ENCODE measurements at regions not wholly inside any gene's neighbourhood (a gene's known extent, or its start where the extent isn't known, plus 50 kb on each side); places are given as distances from the start of the nearest gene placed in this dataset.

DNA sequence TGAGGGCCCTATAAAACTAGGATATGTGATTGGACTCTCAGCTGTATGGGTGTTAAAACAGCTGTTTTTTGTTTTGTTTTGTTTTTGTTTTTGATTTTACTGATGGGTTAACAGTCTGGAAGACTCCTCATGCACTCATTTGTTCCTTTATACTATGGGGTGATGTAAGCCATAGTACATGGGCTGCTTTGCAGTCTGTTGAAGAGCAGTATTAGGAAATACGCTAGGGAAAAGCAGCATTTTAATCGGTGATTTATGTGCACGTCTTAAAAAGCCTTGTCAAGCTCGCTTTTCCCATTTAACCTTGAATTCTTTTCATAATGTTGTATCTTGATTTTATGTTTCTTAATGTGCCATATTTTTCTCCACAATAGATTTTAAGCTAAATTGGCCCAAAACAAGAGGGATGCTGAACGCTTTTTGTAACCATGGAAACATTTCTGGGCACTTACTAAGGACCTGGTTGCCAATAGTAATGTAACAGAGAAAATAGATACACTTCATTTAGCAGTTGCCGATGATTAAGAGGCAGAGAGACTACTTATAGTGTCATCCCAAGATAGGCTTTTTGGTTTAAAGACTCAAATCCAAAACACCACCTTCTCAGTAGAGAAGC, 244.0 kb downstream of the SNAPC1 start:
- DNase-seq (ENCODE audit: low read depth), result no peak

DNA sequence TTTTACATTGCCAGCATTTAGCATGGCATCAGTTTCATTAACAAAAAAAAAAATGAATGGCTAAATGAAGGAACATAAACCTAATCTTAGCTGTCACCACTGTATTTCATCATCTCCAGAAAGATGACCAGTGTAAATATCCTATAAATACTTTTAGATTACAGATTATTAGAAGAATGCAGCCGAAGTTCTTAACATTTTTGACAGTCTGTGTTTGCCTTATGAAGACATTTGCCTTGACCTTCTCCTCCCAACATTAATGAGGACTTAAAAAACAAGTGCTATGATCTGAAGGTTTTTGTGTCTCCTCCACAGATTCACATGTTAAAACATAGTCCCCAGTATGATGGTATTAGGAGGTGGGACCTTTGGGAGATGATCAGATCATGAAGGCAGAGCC, 253.0 kb downstream of the SNAPC1 start:
- no peak for DNase-seq (ENCODE audit: low read depth)

GRCh38 chr14:62015945-62016344, 253.7 kb downstream of the SNAPC1 start:
- no peak for DNase-seq (ENCODE audit: low read depth)

GRCh38 chr14:62017651-62018230, 255.5 kb downstream of the SNAPC1 start:
- no peak for DNase-seq (ENCODE audit: low read depth)

DNA sequence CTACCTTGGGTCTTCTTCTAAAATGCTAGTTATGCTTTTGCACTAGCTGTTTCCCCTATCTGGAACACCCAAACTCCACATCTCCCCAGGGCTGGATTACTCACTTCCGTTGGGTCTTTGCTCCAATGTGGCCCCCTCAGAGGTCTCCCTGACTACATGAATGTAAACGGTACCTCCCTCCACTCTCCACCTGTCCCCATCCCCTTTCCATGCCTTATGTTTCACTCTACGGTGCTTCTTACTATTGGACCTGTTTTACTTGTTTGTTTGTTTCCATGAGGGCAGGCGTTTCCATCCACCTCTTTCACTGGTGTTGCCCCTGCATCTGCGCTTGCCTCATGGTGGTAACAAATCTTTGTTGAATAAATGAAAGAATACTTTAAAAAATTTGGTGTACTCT, 256.4 kb downstream of the SNAPC1 start:
- no peak for DNase-seq (ENCODE audit: low read depth)

- no peak for DNase-seq (ENCODE audit: low read depth)
Measured at GRCh38 chr14:62027958-62028357, 265.7 kb downstream of the SNAPC1 start.

GRCh38 chr14:62029569-62029924, 267.3 kb downstream of the SNAPC1 start:
- no peak for DNase-seq (ENCODE audit: low read depth)

DNA sequence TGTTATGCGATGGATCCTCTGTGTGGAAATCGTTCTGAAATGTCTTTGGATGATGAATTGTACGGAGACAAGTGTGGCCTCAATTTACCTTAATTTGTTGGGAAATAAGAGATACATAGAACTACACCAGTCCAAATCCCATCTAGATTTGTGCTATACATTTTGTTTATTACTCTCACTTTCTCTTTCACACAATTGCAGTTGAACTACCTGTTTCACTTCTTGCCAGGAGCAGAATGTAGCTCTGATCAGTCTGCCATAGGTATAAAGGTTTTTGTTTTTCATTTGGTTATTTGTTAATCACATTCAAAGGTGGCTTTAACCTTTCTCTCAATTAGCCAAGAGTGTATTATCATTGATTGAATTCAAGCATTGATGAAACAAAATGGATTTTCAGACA, 268.2 kb downstream of the SNAPC1 start:
- no peak for DNase-seq (ENCODE audit: low read depth)

DNA sequence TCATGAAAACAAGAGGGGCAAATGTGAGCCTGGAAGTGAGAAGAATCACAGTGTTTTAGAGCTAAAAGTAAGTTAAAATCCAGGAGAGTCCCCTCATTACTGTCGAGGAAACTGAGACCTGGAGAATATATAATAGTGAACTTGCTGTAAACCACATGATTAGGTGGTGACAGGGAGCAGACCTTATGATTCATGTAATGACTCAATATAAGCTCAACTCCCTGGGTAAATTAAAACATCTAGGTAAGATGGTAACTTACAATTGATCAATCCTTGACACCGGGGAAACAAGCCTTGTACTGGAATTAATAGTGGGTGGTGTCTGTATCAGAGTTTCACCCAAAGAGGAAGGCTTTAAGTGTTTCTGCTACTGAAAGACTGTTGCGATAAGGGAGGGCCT, 269.3 kb downstream of the SNAPC1 start:
- DNase-seq (ENCODE audit: low read depth), result no peak

DNA sequence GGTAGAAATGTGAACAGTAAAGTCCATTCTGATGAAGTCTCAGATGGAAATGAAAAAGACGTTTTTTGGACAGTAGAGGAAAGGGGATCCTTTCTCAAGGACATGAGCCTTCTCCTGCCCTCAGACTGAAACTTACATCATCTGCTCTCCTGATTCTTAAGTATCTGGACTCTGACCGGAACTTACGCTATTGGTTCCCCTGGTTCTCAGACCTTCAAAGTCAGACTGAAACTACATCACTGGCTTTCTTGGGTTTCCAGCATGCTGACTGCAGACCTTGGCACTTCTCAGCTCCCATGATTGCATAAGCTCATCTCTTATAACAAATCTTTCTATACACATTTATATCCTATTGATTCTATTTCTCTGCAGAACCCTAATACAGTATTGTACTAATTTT, 291.0 kb downstream of the SNAPC1 start:
- no peak for DNase-seq (ENCODE audit: low read depth)

DNA sequence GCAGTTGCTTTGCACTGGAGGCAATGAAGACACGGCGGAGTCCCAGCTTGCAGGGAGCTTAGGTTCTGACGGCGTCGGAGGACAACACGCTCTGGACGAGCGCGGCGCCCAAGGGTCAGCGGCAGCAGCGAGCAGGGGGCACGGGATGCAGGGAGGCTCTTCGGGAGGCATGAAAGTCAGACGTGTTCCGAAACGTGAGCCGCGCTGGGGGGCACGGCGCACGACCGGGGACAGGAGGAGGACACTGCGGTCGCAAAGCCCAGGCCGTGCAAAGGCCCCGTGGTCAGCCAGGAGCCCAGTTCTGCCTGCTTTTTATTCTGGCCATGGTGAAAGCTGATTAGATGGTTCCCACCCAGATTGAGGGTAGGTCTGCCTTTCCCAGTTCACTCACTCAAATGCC, 294.6 kb downstream of the SNAPC1 start:
- no peak for DNase-seq (ENCODE audit: low read depth)

DNA sequence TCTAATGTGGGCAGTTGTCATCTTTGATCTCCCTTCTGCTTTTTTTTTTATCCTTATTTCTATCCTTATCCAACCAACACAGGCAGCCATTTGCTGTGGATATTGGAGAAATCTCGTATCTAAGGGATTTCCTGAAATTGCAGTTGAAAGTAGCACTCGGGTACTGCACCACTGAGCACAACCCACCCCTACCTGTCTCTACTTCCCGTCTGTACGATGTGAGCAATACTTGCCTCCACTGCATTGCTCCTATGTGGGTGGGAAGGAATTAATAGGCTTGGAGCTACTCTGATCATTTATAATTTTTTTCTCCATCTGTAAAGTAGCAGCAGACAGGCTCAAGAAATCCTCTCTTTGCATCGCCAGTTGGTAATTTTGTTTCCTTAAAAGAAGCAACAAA, 300.4 kb downstream of the SNAPC1 start:
- DNase-seq (ENCODE audit: low read depth), result no peak

DNA sequence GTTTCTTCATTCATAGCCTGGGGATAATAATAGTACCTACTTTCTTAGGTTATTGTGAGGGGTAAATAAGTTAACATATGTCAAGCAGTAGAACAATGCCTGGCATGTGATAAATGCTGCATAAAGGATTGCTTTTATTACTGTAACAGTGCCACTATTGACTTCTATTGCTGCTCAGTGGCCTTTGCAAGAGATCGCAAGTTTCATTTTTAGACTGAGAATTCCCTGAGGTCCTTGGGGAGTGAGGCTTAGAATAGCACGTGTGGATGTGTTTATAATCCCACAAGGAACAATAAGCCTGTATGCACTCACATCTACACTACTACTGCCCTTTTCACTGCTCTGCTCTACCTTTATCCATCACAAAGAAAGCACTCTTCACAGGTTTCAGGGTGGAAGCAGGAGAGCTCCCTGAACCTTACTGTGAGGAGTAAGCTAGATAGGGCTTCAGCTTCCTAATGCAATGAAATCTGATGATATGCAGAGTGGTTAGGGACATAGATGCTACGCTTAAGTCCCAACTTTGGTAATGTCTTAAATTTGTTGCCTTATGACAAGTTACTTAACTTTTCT, 302.6 kb downstream of the SNAPC1 start:
- DNase-seq (ENCODE audit: low read depth), result no peak

DNA sequence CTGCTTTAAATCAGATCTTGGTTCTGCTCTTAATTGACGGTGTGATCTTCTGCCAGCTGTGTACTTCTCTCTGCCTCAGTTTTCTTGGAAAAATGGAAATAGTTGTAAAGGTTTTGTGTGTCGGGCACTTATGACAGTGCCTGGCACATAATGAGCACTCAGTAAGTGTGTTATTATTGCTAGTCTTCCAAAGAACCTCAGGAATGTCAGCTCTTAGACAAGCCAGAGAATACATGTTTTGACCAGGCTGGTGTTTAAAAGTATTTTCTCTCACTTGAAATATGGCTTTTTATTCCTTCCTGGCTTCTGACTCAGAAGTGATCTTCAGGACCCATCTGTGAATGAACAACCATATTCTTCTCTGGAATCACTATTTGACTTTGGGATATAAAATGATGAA, 304.1 kb downstream of the SNAPC1 start:
- no peak for DNase-seq (ENCODE audit: low read depth)

DNA sequence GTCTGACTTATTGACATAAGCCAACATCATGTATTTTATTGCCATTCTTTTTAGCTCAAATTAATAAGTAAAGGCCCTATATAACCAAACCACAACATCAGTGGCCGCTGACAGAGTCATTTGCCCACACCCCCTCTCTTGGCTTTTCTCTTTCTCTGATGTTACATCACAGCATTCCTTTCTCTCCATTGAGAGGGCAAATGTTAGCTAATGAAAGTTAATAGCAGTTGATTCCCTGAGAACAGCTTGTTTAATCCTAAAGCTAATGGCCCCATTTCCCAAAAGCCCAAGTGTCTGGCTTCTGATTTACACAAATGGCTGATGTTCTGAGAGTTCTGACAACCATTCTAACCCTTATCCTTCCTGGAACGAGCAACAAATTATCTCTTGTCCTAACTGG, 308.8 kb downstream of the SNAPC1 start:
- DNase-seq (ENCODE audit: low read depth), result no peak

GRCh38 chr14:62076368-62076767, 314.1 kb downstream of the SNAPC1 start:
- no peak for DNase-seq (ENCODE audit: low read depth)

GRCh38 chr14:62076825-62077605, 314.8 kb downstream of the SNAPC1 start:
- no peak for DNase-seq (ENCODE audit: low read depth)

DNA sequence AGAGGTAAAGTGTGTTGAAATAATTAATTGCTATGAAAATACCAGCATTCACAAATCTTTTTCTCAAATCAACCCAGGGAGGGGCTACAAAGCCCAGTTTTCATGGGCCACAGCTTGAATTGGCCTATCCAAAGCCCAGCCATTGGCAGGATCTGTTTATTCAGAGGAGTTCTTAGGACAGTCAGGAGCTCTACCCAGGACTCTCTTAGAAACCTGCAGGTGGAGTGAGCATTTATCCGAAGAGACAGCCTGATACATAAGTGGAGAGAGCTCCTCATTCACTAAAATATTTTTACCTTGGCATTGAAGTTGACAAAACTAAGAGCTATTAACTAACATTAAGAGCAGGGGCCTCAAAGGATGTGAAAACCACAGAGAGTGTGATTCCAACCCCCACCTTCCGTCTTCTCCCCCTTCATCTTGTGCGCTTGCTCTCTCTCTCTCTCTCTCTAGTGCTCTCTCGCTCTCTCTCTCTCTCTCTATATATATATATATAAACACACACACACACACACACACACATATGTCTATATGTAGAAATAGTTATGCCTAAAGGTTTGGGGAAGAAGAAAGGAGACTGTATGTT, 315.5 kb downstream of the SNAPC1 start:
- DNase-seq (ENCODE audit: low read depth), result no peak

DNA sequence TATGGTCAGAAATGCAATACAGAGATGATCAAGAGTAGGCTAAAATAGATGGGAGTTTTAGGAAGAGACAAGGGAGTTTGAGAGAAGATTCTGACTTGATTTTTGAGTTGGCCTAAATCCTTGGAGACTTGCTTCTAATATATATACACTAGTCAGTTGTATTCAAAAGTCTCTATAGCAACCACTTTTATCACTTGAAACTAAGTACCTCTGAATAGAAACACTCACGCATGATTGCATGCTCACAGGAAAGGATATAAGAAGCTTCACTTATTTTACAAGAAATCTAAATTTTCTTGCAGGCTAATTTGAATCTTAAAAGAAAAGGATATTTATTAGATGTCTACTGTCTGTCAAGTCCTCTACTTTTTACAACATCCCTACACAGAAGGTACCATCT, 316.8 kb downstream of the SNAPC1 start:
- no peak for DNase-seq (ENCODE audit: low read depth)

DNA sequence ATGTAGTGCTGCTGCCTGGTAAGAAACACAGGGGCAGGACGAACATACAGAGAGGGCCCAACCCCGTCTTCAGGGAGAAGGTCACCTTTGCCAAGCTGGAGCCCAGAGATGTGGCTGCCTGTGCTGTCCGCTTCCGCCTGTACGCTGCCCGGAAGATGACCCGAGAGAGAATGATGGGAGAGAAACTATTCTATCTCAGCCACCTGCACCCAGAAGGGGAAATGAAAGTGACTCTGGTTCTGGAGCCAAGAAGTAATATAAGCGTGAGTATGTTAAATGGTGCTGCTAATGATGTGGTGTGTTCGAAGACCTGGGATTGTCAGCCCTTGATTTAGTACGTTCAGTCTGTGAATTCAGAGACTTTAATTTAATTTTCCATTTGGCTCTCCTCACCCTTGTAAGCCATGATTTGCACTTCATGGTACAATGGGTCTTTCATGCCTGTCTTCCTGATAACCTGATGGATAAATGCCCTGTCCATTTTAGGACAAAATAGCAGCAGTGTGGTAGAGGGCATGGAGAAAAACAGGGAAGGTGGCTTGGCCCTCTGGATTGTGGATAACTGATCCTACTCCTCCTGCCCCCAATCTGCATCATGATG, 318.9 kb downstream of the SNAPC1 start:
- DNase-seq (ENCODE audit: low read depth), result no peak

DNA sequence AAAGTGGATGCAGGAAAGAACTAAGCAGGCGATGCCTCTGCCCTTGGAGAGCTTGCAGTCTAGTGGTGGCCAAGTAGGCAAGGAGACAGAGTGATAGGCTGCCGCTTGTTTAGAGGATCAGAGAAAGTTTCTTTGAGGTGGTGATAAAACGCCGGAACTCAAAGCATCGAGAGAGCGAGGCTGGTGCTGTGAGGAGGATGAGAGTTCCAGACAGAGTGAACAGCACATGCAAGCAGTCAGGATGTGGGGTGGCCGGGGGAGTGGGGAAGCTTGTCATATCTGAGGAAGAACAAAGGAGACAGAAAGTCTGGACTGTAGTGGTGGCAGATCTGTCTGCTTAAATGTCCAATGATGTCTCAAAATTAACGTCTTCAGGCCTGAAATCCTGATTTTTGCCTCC, 319.7 kb downstream of the SNAPC1 start:
- no peak for DNase-seq (ENCODE audit: low read depth)

DNA sequence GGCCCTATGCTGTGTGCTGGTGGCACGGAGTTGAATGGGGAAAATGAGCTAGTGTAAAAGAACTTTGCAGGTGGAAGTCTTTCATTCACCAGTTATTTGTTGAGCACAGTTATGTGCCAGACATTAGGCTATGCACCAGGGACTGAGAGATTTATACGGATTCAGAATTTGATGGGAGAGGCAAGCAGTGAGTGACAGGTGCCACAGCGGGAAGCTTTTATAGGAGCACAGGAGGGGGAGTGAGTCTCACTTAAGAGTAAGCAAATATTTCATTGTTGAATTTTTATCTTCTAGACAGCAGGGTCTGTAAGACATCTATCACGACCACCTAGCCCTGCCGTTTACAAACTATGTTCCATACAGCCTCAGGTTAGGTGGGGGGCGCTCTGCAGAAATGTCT, 320.6 kb downstream of the SNAPC1 start:
- DNase-seq (ENCODE audit: low read depth), result no peak

DNA sequence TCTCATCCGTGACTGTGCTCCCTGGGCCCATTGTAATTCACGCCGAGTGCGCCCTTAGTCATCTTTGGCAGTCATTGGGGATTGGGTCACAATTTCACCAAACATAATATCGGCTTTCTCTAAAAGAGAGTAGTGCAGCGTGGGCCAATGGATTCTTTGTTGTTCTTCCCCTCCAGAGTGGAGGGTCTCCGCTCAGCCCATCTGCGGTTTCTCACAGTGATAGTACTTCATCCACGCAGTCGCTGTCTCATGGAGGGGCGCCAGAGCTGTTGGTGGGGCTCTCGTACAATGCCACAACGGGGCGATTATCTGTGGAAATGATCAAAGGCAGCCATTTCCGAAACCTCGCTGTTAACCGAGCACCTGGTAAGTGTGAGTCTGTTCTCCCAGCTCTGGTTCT, 321.8 kb downstream of the SNAPC1 start:
- DNase-seq (ENCODE audit: low read depth), result no peak

All from stimulated activated CD8-positive, alpha-beta memory T cell treated with anti-CD3 and anti-CD28 coated beads, Interleukin-4, amount 100 ng/mL, for 24 hours (primary cell).